DND-41 (cell line): ENCODE measurements at regions not wholly inside any gene's neighbourhood (a gene's known extent, or its start where the extent isn't known, plus 50 kb on each side); places are given as distances from the start of the nearest gene placed in this dataset.

Experiments
- CTCF ChIP-seq: IDR thresholded peaks from 2 replicates; pipeline ENCODE4 v1.5.1; 2012; ENCODE audit warnings: borderline replicate concordance, low read length, moderate library complexity, mild to moderate bottlenecking; ENCODE audit not compliant: poor library complexity, severe bottlenecking; ENCODE audit errors: extremely low read depth
- EZH2 ChIP-seq: IDR thresholded peaks from 3 replicates; pipeline ENCODE4 v1.6.1; 2012; ENCODE audit warnings: borderline replicate concordance, low read depth, mild to moderate bottlenecking, moderate library complexity, low read length, inconsistent platforms; ENCODE audit not compliant: severe bottlenecking

DNA sequence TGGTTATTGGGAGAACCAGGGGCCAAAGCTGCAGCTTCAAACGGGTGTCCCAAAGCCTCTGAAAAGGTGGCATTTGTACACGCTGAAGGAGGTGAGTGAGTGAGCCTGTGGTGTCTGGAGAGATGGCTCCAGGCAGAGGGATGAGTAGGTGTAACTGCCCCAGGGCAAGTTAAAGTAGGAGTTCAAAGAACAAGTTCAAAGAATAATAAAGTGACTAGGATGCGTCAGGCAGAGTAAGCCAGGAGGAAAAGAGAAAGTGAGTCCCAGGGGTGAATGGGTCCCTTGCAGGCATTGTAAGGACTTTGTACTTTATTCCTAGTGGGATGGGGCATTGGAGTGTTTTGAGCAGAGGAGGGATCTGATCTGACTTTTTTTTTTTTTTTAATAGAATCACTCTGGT lies 201.4 kb upstream of the PWP1 start:
- TF ChIP-seq EZH2 (no peak), CTCF (no peak)
